NCI-H2196 treated with DMSO at 0.1 percent for 48 hours (cell line): ENCODE measurements at regions not wholly inside any gene's neighbourhood (a gene's known extent, or its start where the extent isn't known, plus 50 kb on each side); places are given as distances from the start of the nearest gene placed in this dataset.

Source experiments
- DNase-seq: peaks from one replicate; lab custom pipeline; 2025; ENCODE audit not compliant: unreplicated experiment; lab: John Stamatoyannopoulos, UW

DNA sequence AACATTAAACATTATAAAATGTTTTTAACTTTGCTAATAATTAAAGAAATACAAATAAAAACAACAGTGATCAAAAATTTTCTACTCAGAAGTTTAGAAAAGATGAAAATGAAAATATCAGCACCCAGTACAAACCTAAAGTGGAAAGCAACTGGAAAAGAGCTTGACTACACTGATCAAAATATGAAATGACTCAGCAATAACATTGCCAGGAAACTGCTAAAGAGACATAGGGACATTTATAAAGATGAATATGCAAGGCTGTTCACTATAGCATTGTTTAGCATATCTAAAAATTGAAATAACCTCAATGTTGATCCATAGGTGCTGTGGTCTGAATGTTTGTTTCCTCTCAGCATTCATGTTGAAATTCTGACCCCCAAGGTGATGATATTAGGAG, 88.5 kb upstream of the NOCT start:
- DNase-seq: no peak

DNA sequence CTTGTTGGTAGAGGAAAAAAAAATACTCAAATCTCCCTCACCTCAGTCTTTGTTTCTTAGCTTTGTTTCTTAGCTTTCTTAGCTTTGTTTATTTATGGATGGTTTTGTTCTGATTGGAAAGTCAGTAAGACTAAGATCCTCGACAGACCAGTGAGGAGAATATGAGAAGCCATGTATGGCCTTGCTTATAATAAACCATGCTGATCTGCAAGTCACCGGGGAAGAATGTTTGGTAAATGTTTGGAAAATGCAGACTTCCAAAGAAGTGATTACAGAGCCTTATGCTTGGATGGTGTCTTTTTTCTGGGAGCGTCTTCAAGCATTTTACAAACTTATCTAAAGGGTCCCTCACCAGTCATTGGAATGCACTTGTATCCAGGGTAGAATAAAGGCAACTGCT, 90.1 kb upstream of the NOCT start:
- DNase-seq: no peak

DNA sequence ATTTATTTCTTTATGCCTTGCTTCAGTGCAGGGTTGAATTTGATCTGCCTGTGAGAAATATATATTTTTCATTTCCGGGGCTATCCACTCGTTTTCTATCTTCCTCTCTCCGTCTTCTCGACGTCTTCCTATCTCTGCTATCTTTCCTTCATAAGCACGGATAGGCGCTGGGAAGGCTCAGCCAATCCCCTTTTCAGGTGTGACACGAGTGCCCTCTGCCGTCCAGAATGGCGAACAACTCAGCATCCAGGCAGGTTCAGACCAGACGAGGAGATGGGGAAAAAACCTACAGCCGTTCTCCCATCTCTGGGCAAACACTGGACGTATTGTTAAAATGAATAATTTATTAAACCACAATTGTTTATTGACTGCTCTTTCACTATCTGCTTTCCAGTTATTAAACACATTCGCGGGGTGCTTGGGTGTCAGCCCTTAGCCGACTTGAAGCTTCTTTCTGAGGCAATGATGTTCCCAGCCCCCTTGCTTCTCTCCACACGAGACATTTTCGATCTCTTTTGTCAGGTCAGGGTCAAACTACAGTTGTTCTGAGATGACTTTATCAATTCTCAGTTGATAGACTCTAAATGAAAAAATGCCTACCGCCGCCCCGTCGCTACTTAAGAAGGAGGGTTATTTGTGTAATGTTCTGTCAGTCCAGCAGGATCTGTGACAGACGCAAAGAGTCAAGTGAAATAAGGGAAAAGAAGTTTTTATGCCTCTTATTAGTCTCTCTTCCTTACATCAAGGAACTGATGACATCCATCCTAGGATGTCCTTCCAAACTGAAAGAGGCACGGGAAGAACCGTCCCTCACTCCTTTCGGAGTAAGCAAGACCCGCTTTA, 96.3 kb upstream of the NOCT start:
- DNase-seq: peak; percentile 42

DNA sequence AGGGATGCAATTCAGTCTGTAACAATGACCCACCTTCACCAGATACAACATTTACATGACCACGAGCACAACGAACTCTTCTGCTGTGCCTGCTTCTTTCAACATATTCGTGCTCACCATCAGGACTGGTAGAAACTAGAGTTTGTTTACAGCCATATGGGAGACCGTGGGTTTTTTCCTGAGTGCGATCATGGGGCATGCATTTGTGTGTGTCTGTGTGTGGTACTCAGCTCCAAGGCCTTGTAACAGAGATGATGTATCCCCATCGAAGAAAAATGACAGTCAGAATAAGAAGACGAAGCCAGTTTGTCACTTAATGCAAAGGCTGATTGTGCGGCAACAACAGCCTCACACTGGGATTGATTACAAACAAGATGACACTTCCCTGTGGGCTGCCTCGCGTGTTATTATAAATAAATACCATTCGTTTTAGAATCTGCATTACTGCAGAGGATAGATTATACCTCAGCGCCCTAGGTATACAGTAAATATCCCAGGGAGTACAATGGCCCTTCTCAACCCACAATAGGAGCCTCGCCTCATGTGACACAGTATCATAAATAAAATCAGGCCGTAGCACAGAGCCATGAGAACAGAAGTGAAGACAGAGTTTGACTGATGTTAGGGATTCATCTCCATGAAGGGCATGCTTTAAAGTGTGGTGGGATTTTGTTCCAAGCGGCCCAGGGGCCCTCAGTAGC, 97.3 kb upstream of the NOCT start:
- no peak for DNase-seq

DNA sequence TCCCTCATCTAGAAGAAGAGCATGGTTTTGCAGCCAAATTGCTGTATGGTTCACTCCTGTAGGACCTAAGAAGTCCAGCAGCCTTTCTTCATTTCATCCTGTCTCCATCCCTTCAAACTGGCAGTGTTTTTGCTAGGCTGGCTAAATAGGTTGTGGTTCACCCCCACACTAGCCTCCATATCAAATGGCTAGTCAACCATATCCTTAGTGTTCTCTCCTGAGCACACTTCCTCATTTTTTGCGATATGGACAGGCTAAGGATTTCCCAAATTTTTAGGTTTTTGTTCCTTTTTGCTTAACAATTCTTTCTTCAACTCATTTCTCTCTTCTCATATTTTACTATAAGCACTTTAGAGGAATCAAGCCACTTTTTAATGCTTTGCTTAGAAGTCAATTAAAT, 98.8 kb upstream of the NOCT start:
- DNase-seq: no peak

DNA sequence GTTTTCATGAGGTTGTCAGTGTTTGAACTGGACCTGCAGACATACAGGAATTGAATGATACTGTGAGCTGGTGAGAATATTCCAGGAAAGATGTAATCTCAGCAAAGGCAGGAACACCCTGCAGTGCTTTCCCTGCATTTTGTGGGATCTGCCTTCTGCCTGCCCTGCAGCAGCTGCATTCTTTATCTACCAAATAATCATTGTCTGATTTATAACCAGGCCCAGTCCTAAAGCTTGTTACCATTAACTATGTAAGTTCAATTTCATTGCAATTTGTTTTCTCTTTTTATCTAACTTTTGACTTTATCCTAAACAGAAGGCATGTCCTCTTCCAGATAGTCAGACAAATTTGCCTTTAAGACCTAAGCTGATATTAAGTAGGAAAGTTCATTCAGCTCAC, 99.8 kb upstream of the NOCT start:
- DNase-seq: no peak

DNA sequence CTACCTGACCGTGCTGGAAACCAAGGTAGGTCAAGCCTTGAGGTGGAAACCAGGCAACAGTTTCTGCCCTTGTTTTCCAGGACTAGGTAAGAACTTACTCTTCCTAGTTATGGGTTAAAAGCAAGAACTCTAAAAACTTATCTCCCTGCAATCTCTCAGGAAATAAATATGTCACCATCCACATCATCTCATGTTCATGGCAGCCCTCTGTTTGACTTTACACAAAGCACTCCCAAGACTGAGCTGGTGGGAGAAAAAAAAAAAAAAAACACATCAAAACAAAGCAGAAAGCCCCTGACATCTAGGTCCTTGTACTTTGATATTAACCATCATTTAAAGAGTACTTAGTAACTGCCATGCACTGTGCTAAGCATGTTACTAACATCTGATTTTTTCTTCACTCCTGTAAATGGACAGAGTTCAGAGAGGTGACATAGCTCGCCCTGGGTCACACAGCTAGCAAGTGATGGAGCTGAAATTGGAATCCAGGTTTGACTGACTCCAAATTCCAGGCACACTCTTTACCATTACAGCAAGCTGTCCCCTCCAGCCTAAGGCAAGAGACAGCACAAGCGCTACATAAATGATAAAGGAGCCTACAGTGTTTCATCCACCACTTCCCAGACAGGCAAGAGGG, 102.8 kb upstream of the NOCT start:
- no peak for DNase-seq

DNA sequence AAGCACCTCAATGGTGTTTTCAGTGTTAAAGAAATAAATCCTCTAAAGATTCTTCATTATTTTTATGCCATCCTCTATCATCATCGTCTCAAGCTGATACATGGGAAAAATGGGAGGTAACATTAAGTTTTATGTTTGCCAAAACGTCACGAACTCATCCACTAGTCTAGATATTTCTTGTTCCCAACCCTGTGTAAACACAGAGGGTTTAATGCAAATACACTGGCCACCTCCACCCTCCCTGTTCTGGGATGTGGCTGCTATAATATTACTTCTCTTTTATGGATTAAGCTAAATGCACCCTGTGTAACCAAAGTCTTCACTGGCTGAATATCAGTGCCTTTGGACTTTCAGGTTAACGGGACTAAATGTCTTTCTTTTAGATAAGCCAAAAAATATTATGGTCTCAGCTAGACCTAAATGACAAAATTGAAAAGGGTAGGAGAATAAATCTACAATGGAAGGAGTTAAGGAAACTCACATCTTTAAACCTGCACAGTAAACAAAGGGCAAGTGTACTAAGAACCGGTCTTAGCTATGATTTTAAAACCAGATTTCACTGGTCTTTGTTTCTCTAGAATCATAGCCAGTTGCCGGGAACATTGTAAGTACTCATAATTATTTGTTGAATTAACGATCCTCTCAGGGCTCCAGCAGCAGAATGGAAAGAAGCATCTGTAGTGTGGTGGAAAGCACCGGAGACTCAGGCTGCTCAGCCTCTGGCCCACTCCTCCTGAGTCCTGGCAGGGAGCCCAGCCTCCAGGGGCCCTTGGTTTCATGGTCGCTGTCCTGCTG, 103.5 kb upstream of the NOCT start:
- DNase-seq: peak; percentile 45

DNA sequence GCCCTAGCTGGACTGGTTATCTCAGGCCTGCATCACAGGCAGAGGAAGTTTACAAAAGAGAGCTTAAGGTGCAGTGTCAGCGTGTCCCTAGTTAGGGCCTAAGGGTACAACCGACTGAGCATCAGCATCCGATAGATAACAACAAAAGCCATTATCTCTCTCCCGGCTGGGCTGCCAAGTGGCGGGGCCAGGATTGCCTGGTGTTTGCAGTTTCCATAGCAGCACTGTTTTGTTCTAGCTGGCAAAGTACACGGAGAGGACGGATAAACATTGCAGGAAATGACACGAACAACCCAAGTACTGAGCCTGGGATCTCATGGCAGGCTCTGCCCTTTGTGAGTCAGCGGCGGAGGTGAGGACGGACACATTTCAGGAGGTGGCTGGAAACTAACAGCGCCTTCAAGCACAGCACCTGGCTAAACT, 104.7 kb upstream of the NOCT start:
- DNase-seq: peak; percentile 89

DNA sequence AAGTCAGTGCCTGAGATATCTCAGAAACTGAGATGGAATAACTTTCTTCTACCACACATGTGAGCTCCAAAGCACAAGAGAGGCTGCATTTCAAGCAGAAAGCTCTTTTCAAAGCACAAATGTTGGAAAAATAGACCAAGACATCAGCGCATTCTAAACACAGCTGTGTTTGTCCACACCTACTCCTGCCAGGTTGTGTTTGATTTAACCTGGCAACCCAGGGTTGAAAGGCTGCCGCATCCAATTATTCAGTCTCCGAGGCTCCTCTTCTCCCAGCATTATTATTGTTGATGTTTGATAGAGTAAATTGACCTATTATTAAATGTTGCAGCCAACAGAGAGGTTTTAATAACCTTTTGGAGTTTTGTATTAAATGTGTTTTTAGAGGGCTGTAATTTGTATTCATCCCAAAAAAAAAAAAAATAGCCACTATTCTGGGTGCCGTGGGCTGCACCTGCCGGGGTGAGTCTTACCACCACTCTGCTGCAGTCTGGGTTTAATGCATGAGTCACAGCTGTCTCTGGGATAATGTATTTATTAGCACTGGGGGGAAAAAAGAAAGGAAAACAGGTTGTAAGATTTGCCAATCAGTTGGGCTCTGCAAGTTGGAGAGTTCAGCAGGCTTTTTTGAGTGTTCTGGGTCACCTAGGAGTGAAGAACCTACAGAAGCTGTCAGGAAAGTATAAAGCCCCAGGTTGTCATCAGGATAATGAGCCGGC, 105.2 kb upstream of the NOCT start:
- DNase-seq: peak; percentile 43

DNA sequence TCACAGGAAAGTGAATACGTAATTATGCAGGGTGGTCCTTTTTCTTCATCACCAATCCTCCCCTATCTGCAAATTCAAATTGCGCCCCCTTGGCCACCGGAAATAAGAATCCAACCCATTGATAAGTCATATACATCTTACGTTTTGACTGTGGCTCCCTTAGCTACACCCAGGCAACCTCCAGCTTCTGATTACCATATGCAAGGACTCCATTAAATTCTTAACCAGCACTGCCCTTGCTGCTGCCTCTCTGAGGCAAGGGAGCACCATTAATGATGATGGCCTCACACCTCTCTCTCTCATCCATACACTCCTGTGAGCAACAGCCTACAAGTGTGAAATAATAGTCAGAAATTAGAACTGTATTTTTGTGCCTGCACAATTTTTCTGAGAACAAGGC, 106.0 kb upstream of the NOCT start:
- DNase-seq: no peak

DNA sequence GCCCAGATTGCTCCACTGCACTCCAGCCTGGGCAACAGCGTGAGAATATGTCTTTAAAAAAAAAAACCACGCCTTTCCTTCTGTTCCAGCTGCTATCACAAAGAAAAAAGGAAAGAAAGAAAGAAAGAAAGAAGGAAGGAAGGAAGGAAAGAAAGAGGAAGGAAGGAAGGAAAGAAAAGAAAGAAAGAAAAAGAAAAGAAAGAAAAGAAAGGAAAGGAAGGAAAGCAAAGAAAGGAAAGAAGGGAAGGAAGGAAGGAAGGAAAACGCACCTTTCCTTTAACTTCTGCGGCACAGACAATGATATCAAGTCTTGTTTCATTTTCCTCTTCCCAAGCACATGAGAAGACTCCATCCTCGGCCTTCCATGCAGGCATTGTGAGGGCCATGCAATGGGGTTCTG, 107.4 kb upstream of the NOCT start:
- no peak for DNase-seq

DNA sequence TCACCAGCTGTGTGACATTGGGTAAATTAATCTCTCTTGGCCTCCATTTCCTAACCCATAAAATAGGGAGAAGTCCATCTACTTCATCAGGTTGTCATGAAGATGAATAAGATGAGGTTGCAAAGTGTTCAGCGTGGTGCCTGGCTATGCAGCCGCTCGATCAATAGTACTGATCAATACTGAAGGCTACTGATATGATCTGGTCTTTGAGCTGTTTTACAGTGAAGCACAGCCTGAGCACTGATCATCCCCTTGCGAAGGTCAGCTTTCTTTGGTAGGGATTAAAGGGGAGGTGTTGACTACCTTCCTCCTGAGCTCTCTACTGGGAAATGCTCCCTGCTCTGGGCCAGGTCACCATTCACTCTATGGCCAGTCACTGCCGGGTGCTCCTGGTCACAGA, 108.4 kb upstream of the NOCT start:
- DNase-seq: no peak

DNA sequence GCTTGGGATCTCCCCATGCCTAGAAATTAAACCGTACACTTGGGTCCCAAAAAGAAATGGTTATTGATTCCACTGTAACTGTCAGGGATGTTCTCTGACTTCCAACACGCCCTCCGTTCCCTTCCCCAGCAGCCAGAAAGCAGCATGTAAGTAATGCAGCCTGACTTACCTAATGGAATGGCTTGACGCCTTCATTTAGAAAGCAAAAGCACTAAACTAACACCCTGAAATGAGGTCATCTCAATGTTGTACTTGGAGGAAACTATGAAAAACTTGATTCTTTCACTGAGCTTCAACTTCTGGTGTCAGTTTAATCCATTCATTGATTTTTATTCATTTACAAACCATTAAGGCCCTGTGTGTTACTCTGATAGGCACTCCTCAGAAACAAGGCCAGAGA, 110.8 kb upstream of the NOCT start:
- no peak for DNase-seq

DNA sequence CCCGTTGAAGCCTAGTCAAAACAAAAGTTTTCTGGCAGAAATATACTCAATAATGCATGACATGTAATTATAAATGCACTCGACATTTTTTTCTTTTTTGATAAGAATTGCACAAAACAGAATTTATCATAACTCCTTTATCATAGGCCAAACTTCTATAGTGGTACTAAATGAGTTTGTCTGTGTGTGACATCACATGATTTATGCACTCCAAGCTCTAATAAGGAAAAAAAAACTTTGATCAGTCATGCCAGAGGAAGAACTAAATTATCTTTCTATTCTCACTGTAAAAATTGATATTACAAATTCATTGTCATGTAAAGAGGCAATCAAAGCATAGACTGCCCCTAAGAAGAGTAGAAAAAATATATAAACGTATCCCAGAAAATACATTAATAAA, 112.4 kb upstream of the NOCT start:
- DNase-seq: no peak

DNA sequence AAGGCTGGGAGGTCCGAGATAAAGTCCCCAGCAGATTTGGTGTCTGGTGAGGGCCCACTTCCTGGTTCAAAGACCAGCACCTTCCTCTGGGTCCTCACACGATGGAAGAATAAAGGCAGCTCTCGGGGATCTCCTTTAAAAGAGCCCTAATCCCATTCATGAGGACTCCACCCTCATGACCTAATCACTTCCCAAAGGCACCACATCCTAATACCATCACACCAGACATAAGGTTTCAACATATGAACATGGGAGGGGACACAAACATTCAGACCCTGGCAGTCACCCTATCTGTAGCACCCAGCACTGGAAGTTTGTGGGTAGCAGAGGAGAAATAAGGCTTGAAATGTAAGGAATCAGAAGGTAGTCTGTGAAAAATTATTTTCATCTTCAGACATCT, 112.9 kb upstream of the NOCT start:
- no peak for DNase-seq

DNA sequence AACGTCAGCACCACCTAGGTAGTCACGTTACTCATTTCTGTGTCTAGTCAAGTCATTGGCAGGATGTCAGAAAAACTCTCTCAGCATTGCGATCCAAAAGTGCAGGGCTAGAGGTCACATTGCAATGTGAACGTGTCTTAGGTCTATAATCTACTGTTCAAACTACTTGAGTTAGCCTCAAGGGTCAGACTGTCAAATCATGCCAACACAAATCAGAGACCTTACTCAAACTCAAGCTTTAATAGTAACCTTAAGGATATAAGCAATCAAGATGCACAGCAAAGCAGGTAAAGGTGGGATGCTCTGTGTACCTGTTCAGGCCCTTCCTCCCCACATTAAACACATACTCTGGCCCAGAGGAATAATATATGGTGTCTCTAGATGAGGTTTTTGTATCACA, 114.4 kb upstream of the NOCT start:
- no peak for DNase-seq

DNA sequence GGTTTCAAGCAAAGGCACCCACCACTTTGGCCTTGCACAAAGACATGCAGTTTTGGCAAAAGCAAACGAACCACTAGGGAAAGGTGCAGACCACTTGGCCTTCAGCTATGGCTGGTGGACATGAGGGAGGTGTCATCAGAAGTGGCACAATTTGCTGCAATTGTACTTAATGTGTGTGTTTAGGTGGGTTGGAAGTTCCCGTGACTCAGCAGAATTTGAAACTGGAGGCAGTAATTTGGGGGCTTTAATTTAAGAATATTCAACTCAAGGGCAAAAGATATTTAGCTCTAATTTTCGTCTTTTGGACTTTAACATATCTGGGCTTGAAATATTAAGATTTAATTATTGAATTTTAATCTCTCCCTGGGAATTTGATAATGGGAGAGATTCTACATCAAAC, 115.6 kb upstream of the NOCT start:
- no peak for DNase-seq

DNA sequence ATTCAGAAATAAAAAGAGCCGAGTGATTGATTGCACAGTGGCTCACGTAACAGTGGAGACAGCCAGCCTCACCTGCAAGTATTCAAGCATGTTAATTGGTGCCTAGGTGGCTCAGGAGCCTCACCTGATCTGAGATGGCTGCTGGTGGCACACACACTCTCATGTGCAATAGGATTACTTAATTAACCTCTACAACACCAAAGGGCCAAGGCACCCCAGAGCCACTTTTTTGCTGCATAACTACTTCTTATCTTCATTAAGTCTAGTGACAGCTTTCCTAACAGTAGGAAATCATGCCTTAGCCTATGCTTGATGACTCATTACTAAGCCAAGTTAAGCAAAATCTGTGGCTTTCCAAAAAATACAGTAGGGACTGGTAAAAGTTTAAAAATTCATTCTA, 117.3 kb upstream of the NOCT start:
- DNase-seq: no peak

DNA sequence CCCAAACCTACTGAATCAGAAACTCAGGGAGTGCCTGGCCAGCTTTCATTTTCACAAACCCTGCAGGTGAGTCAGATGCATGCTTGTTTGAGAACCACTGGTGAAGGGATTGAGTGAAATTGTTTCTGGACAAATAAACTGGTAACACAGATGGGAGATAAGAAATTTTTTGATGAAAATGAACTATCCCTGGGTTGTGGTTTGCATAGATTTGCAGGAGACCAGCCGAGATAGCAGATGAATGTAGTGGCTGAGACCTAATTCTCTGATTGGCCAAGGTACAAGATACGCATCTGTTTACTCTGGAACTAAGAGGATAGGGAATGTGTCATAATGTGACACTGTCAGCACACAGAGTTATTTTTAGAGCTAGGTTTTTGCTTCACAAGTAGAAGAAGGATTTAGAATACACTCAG, 117.8 kb upstream of the NOCT start:
- DNase-seq: peak; percentile 10

DNA sequence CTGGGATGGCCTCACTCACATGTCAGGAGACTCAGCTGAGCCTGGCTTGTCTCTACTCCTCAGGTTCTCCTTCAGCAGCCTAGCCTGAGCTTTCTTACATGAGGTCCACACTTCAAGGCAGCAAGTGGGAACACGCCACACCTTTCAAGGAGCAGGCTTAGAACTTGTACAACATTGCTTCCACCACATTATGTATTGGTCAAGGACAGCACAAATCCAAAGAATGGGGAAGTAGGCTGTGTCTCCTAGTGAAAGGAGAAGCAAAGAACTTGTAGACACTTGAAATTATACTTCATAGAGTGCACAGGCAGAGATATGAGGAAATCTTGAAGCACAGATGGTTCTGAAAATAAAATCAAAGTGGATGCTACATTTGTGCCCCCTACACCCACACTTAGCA, 120.9 kb upstream of the NOCT start:
- no peak for DNase-seq
